ENCODE measurements at regions not wholly inside any gene's neighbourhood (a gene's known extent, or its start where the extent isn't known, plus 50 kb on each side); places are given as distances from the start of the nearest gene placed in this dataset.
"Not testable (repeated sequence)": the region's sequence is repeated elsewhere in the genome, so short reads cannot be mapped to it uniquely, and the experiment has no call there.

- peak; percentile 72 for DNase-seq
Measured at GRCh38 chr15:81859737-81860516, 185.9 kb downstream of the MEX3B start.

GRCh38 chr15:81858586-81858985 is 187.2 kb downstream of the MEX3B start:
- DNase-seq = no peak

- no peak for DNase-seq
Measured at GRCh38 chr15:81858136-81858535, 187.7 kb downstream of the MEX3B start.

- no peak for DNase-seq
Measured at GRCh38 chr15:81856634-81857026, 189.2 kb downstream of the MEX3B start.

GRCh38 chr15:81856001-81856633 is 189.7 kb downstream of the MEX3B start:
- no peak for DNase-seq

GRCh38 chr15:81853150-81853748 is 192.6 kb downstream of the MEX3B start:
- DNase-seq = no peak

GRCh38 chr15:81852411-81853149 is 193.2 kb downstream of the MEX3B start:
- DNase-seq = no peak

- no peak for DNase-seq
Measured at GRCh38 chr15:81851757-81852156, 194.1 kb downstream of the MEX3B start.

GRCh38 chr15:81851325-81851724 is 194.5 kb downstream of the MEX3B start:
- no peak for DNase-seq

- no peak for DNase-seq
Measured at GRCh38 chr15:81849289-81849688, 196.5 kb downstream of the MEX3B start.

- no peak for DNase-seq
Measured at GRCh38 chr15:81848701-81849100, 197.1 kb downstream of the MEX3B start.

- DNase-seq = no peak
Measured at GRCh38 chr15:81843757-81844407, 201.9 kb downstream of the MEX3B start.

GRCh38 chr15:81843226-81843625 is 202.6 kb downstream of the MEX3B start:
- DNase-seq = no peak

- DNase-seq = no peak
Measured at GRCh38 chr15:81839387-81839786, 206.4 kb downstream of the MEX3B start.

- DNase-seq = no peak
Measured at GRCh38 chr15:81835731-81836130, 210.1 kb downstream of the MEX3B start.

GRCh38 chr15:81830520-81830919 is 215.3 kb downstream of the MEX3B start:
- no peak for DNase-seq

- DNase-seq = no peak
Measured at GRCh38 chr15:81829918-81830317, 215.9 kb downstream of the MEX3B start.

GRCh38 chr15:81828135-81828534 is 217.7 kb downstream of the MEX3B start:
- no peak for DNase-seq

GRCh38 chr15:81825136-81825535 is 220.7 kb downstream of the MEX3B start:
- DNase-seq = peak; percentile 48

GRCh38 chr15:81822587-81822986 is 223.2 kb downstream of the MEX3B start:
- not testable (repeated sequence) for DNase-seq

- no peak for DNase-seq
Measured at GRCh38 chr15:81819924-81820635, 225.7 kb downstream of the MEX3B start.

- no peak for DNase-seq
Measured at GRCh38 chr15:81814882-81815455, 230.8 kb downstream of the MEX3B start.

All from NCI-H1105 treated with DMSO at 0.1 percent for 48 hours (cell line).